NCI-H2081 (cell line): ENCODE measurements at regions not wholly inside any gene's neighbourhood (a gene's known extent, or its start where the extent isn't known, plus 50 kb on each side); places are given as distances from the start of the nearest gene placed in this dataset.
"Not testable (repeated sequence)": the region's sequence is repeated elsewhere in the genome, so short reads cannot be mapped to it uniquely, and the experiment has no call there.

ENCODE experiments used
- DNase-seq, 2 experiments: peaks; one replicate each; lab custom pipeline; 2025; lab: John Stamatoyannopoulos, UW

DNA sequence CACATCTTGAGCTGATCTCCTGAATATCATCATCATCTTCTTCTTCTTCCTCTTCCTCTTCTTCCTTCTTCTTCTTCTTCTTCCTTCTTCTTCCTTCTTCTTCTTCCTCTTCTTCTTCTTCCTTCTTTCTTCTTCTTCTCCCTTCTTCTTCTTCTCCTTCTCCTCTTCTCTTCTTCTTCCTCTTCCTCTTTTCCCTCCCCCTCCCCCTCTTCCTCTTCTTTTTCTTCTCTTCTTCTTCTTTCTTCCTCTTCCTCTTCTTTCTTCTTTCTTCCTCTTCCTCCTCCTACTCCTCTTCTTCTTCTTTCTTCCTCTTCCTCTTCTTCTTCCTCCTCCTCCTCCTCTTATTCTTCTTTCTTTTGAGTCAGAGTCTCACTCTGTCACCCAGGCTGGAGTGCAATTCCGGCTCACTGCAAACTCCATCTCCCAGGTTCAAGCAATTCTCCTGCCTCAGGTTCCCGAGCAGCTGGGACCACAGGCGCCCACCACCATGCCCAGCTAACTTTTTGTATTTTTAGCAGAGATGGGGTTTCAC lies 197.9 kb upstream of the NANOGP8 start:
- DNase-seq = no peak

DNA sequence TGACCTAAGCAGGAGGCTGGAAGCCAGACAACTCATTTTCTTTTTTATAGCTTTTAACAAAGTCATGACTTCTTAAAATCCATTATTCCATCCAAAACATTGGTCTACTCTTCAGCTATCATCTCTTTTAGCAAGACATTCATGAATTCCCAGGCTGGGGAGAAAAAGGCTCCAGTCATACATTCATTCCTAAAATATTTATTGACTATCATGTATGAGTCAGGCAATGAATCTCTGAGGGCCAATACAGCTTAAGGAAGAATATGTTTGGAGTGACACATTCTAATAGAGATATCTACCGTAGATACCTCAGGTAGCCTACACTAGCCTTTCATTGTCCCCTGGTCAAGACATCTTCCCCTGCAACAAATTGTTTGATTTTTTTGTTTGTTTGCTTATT lies 196.4 kb upstream of the NANOGP8 start:
- no peak for DNase-seq

DNA sequence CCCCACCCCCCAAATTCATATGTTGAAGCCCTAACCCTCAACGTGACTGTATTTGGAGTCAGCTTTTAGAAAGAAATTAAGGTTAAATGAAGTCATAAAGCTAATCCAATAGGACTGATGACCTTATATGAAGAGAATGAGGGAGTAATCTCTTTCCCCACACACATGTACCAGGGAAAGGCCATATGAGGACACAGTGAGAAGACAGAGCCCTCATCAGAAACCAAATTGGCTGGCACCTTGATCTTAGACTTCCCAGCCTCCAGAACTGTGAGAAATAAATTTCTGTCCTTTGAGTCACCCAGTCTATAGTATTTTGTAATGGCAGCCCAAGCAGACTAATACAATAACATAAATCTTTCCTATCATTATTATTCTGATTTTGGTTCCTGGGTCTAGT lies 194.7 kb upstream of the NANOGP8 start:
- DNase-seq = no peak

DNA sequence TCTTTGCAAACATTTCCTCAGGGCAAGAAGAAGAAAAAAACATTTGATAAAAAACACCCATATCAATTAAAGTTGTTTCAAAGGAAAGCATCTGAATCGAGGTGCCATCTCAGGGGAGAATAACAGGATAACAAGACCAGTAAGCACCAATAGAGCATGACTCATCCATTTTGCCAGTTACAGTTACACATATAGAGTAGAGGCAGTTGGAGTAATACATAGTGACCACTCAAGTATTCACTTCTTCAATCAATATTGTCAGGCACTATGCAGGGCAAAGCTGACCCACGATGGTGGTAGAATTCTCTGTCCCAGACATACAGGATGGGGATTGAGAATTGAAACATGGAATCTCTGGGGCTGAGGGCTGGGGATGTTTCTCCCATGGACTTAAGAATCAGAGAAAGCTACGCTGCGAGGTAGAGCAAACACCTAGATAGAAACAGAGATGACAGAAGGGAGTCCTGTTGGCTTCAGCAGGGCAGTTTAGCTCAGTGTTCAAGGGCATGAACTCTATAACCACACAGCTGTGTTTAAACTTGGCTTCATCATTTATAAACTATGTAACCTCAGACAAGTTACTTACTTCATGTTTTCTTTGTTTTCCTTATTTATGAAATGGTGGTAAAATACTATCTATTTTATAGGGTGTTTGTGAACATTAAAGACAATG lies 186.4 kb upstream of the NANOGP8 start:
- no peak for DNase-seq

DNA sequence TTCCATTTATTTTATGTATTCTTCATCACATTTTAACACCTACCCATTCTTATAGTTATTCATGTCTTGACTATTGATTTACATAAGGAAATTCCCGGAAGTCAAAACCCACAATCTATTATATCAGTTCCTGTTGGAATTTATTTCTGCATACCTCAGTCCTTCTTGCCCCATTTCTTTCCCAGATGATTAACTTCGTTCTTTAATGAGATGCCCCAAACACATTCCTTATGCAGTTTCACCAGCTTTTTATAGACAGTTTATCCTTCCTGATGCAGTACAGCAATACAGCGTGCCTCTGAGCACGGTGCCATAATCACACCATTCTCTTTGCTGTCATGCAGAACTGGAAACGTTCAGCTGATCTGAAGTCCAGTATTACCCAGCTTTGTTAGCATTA lies 175.8 kb upstream of the NANOGP8 start:
- no peak for DNase-seq

DNA sequence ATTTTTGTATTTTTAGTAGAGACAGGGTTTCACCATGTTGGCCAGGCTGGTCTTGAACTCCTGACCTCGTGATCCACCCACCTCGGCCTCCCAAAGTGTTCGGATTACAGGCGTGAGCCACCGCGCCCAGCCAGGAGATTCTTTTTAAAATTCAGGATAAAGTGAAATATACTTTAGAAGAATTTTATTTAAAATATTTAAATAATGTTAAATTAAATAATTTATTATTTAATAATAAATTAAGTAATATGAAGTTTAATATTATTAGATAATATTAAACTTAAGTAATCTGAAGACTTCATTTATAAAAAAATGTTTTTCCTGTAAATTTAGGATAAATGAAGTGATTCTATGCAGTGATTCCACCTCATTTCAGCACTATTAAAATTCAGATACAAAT lies 175.2 kb upstream of the NANOGP8 start:
- DNase-seq = not testable (repeated sequence)

- DNase-seq = no peak
These were observed 171.5 kb upstream of the NANOGP8 start for GRCh38 chr15:35256551-35256950.

DNA sequence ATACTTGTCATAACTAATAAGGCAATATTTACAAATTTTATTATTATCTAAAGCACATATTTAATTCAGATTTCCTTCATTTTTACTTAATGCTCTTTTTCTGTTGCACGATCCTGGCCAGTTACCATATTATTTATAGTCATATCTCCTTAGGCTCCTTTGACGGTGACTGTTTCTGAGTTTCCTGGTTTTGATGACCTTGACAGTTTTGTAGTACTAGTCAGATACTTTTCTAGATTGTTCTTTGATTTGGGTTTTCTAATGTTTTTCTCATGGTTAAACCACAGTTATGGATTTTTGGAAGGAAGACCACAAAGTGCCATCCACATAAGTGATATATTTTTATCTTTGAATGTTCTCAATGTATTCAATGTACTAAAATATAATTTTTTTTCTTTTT lies 171.0 kb upstream of the NANOGP8 start:
- DNase-seq = no peak

- not testable (repeated sequence) for DNase-seq
These were observed 169.8 kb upstream of the NANOGP8 start for GRCh38 chr15:35254908-35255307.

- no peak for DNase-seq
These were observed 169.0 kb upstream of the NANOGP8 start for GRCh38 chr15:35254062-35254461.

GRCh38 chr15:35252351-35252865 lies 167.3 kb upstream of the NANOGP8 start:
- no peak for DNase-seq

DNA sequence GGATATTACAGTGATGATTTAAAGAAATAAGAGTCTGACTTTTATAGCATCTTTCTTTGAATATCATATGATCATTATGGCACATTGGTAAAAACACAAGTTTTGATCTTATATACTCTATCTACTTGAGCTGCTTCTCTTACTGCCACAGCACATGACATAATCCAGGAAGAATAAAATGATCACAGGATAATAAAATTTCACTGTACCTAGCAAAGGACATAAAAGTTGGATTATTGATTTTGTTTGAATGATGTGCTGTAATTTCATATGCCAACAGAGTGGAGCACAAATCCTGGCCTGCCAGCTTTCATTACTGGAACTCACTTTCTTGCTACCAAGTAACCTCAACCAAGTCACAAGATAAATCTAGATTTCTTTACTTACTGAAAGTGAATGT lies 162.1 kb upstream of the NANOGP8 start:
- no peak for DNase-seq

- no peak for DNase-seq
These were observed 161.4 kb upstream of the NANOGP8 start for GRCh38 chr15:35246451-35246850.

- DNase-seq = not testable (repeated sequence)
These were observed 160.6 kb upstream of the NANOGP8 start for GRCh38 chr15:35245681-35246080.

DNA sequence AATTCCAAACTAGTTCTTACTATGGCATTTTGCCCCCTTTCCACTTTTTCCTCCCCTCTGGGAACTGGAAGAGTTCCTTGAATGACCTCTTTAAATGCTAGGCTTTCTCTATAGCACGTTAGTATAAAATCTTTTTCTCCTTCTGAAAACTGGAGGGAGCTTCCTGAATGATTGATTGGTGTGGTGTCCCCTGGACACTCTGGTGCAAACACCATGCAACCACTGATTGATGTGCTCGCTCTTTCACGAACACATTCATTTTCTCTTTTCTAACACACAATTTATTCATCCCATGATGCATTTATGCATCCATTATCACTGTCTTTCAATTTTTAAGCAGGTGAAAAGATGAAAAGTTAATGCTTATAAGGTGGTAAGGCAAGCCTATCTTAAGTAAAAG lies 159.1 kb upstream of the NANOGP8 start:
- DNase-seq = no peak

GRCh38 chr15:35243758-35244157 lies 158.7 kb upstream of the NANOGP8 start:
- no peak for DNase-seq

DNA sequence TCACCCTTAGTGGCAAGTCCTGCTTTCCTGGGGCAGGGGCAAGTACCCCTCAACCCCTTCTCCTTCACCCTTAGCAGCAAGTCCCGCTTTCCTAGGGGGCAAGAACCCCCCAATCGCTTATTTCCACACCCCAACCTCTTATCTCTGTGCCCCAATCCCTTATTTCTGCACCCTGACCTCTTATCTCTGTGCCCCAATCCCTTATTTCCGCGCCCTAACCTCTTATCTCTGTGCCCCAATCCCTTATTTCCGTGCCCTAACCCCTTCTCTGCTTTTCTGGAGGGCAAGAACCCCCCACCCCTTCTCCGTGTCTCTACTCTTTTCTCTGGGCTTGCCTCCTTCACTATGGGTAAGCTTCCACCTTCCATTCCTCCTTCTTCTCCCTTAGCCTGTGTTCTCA lies 154.6 kb upstream of the NANOGP8 start:
- DNase-seq = not testable (repeated sequence)

GRCh38 chr15:35238448-35238847 lies 153.4 kb upstream of the NANOGP8 start:
- DNase-seq = not testable (repeated sequence)

- no peak for DNase-seq
These were observed 144.0 kb upstream of the NANOGP8 start for GRCh38 chr15:35229085-35229484.

- DNase-seq = no peak
These were observed 133.1 kb upstream of the NANOGP8 start for GRCh38 chr15:35218215-35218614.

DNA sequence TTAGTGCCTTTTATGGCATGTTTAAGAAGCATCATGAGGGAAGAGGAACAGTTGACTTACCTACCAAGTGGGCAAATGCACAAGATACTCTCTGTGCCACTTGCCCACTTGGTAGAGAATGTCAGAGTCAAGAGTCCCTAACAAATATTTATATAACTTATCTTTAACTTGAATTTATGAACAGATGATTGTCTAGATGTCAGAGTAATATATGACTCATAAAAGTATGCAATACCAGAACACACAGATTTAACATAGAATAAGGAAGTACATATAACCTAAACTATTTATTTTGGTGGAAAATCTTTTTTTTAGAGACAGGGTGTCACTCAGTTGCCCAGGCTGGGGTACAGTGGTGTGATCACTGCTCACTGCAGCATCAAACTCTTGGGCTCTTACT lies 130.0 kb upstream of the NANOGP8 start:
- no peak for DNase-seq

DNA sequence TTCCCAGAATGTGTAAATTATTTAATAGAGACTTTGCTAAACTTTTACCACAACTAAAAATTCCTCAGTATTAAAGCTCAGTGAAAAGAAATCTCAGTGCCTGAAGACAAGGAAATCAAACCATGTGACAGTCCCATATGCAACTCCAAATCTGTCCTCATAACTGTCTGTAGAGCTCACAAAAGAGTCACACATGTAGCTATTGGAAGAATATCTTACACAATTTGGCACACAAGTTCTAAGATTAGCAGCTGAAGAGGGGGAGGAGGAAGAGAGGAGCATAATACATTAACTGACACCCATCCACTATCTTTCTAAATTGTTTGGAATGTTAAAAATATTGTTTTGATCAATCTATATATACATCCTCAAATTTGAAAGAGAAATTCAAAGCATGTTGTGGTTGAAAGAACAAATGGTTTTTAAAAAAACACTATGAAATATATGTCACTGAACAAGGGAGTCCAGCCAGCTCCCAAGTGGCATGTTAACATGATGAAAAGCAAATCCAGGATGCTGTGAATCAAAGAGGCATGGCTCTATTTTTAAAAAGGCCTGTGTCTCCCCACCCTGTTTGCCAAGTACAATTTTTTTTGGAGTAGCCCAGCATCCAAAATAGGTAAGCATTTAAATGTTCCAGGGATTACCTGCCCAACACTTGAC lies 126.3 kb upstream of the NANOGP8 start:
- no peak for DNase-seq

GRCh38 chr15:35210370-35210769 lies 125.3 kb upstream of the NANOGP8 start:
- no peak for DNase-seq
